ENCODE measurements at regions not wholly inside any gene's neighbourhood (a gene's known extent, or its start where the extent isn't known, plus 50 kb on each side); places are given as distances from the start of the nearest gene placed in this dataset.
"Not testable (repeated sequence)": the region's sequence is repeated elsewhere in the genome, so short reads cannot be mapped to it uniquely, and the experiment has no call there.

DNA sequence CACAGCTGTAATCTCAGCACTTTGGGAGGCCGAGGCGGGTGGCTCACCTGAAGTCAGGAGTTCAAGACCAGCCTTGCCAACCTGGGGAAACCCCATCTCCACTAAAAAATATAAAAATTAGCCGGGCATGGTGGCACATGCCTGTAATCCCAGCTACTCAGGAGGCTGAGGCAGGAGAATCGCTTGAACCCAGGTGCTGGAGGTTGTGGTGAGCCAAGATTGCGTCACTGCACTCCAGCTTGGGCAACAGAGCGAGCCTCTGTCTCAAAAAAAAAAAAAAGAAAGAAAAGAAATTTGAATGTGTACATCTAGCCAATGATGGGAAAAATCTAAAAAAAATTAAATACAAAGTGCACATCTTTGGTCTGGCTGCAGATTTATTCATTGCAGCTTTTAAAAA lies 92.6 kb upstream of the ERRFI1 start:
- TF ChIP-seq, protein P1, sequence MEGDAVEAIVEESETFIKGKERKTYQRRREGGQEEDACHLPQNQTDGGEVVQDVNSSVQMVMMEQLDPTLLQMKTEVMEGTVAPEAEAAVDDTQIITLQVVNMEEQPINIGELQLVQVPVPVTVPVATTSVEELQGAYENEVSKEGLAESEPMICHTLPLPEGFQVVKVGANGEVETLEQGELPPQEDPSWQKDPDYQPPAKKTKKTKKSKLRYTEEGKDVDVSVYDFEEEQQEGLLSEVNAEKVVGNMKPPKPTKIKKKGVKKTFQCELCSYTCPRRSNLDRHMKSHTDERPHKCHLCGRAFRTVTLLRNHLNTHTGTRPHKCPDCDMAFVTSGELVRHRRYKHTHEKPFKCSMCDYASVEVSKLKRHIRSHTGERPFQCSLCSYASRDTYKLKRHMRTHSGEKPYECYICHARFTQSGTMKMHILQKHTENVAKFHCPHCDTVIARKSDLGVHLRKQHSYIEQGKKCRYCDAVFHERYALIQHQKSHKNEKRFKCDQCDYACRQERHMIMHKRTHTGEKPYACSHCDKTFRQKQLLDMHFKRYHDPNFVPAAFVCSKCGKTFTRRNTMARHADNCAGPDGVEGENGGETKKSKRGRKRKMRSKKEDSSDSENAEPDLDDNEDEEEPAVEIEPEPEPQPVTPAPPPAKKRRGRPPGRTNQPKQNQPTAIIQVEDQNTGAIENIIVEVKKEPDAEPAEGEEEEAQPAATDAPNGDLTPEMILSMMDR (IDR thresholded peaks at IDR 0.05), result not testable (repeated sequence)
- not testable (repeated sequence) for TF ChIP-seq POLR2A, POLR2AphosphoS5 (IDR thresholded peaks at IDR 0.05)

All from prostate gland (tissue), 2 donors.